Esophagus muscularis mucosa (tissue), 4 donors: ENCODE measurements at regions not wholly inside any gene's neighbourhood (a gene's known extent, or its start where the extent isn't known, plus 50 kb on each side); places are given as distances from the start of the nearest gene placed in this dataset.

Experiments used
- DNase-seq: peaks from one replicate; pipeline ENCODE4 v3.0.0-alpha.2; 2017; ENCODE audit errors: extremely low spot score
- H3K27ac ChIP-seq, 4 donors: fragments of 200-600 bp; sonication (generic); replicated peaks in 1 of 4; 1 replicate in 3 of 4; 2 replicates in 1 of 4; pipeline ENCODE4 v1.5.1; 2016 to 2019; ENCODE audit warnings: mild to moderate bottlenecking in 1 of 4
- H3K27me3 ChIP-seq, 4 donors: fragments of 200-600 bp; sonication (generic); one replicate each; pipeline versions ENCODE4 v1.5.1 to v1.6.0; 2016 to 2019
- H3K36me3 ChIP-seq, 4 donors: fragments of 200-600 bp; sonication (generic); one replicate each; pipeline ENCODE4 v1.5.1; 2016 to 2019
- H3K4me1 ChIP-seq, 4 donors: fragments of 200-600 bp; sonication (generic); one replicate each; pipeline ENCODE4 v1.5.1; 2016 to 2019
- H3K4me3 ChIP-seq, 4 donors: fragments of 200-600 bp; sonication (generic); 1 replicate in 2 of 4; 2 replicates in 2 of 4; pipeline ENCODE4 v1.5.1; 2016 to 2019; ENCODE audit warnings: mild to moderate bottlenecking in 4 of 4, moderate library complexity in 1 of 4
- H3K9me3 ChIP-seq, 4 donors: fragments of 200-600 bp; sonication (generic); 1 replicate in 3 of 4; 2 replicates in 1 of 4; pipeline ENCODE4 v1.5.1; 2016 to 2019
- CTCF ChIP-seq, 3 experiments: fragments of 200-600 bp in 2 of 3; fragments of 450-650 bp in 1 of 3; sonication (generic) in 2 of 3; IDR thresholded peaks; one replicate each; pipeline ENCODE4 v1.5.1; 2017 to 2019; ENCODE audit warnings: antibody characterized with exemption in 3 of 3, mild to moderate bottlenecking in 2 of 3, moderate library complexity in 1 of 3
- EP300 ChIP-seq: sonication (generic); formaldehyde crosslinking; IDR thresholded peaks from one replicate; pipeline ENCODE4 v1.6.1; 2017; ENCODE audit warnings: antibody characterized with exemption
- POLR2A ChIP-seq: fragments of 450-650 bp; IDR thresholded peaks from one replicate; pipeline ENCODE4 v1.6.1; 2017; ENCODE audit warnings: antibody characterized with exemption, moderate library complexity, mild to moderate bottlenecking, low read depth
- POLR2AphosphoS5 ChIP-seq, 2 donors: sonication (generic); formaldehyde crosslinking; IDR thresholded peaks; one replicate each; pipeline ENCODE4 v1.6.1; 2017; ENCODE audit warnings: antibody characterized with exemption in 2 of 2
- WGBS: methylation state at CpG from one replicate; pipeline ENCODE4 v1.1.5; 2018; 5-methylcytosine and 5-hydroxymethylcytosine counted together
- intact Hi-C: fragments of 100-400 bp; cut with DNase I; formaldehyde crosslinking; loops from one replicate; pipeline ENCODE4 v1.15.1; 2023

GRCh38 chrX:139094671-139095592, 383.4 kb upstream of the FGF13 start:
- no peaks in the 10 kb centered on the region for H3K4me1 ChIP-seq
- no peak overlapping the region for H3K27ac ChIP-seq
- whole genome bisulfite sequencing = 62% methylated on average over 6 of the region's 6 CpGs
- intact Hi-C loops = no loop called here
- no peaks in the 10 kb centered on the region for H3K36me3 ChIP-seq
- no peaks in the 10 kb centered on the region for H3K9me3 ChIP-seq
- DNase-seq = no peak
- TF ChIP-seq POLR2A (no peak), EP300 (no peak), CTCF (IDR thresholded peaks at IDR 0.05) (no peak), POLR2AphosphoS5 (IDR thresholded peaks at IDR 0.05) (no peak)
- H3K27me3 ChIP-seq = no peaks in the 10 kb centered on the region
- H3K4me3 ChIP-seq = no peak overlapping the region

- WGBS = 81% methylated on average over 3 of the region's 3 CpGs
Observed at GRCh38 chrX:139093201-139093600, 381.7 kb upstream of the FGF13 start.

GRCh38 chrX:139091878-139092277, 380.4 kb upstream of the FGF13 start:
- DNase-seq = no peak
- no peaks in the 10 kb centered on the region for H3K9me3 ChIP-seq
- no peak for TF ChIP-seq POLR2A
- no peak for TF ChIP-seq POLR2AphosphoS5 (IDR thresholded peaks at IDR 0.05)
- no peak for TF ChIP-seq CTCF (IDR thresholded peaks at IDR 0.05)
- TF ChIP-seq EP300 = no peak
- H3K4me1 ChIP-seq = no peaks in the 10 kb centered on the region
- no peaks in the 10 kb centered on the region for H3K36me3 ChIP-seq
- H3K27me3 ChIP-seq = no peaks in the 10 kb centered on the region
- intact Hi-C loops = no loop called here
- 76% methylated on average over 3 of the region's 3 CpGs for WGBS
- no peak overlapping the region for H3K27ac ChIP-seq
- H3K4me3 ChIP-seq = no peak overlapping the region

More at GRCh38 chrX:139093201-139093600, 381.7 kb upstream of the FGF13 start:
- Histone ChIP-seq H3K27me3 (no peaks in the 10 kb centered on the region), H3K9me3 (no peaks in the 10 kb centered on the region), H3K27ac (no peak overlapping the region), H3K4me1 (no peaks in the 10 kb centered on the region), H3K36me3 (no peaks in the 10 kb centered on the region), H3K4me3 (no peak overlapping the region)
- intact Hi-C loops = no loop called here
- TF ChIP-seq POLR2AphosphoS5 (IDR thresholded peaks at IDR 0.05) = no peak
- no peak for TF ChIP-seq CTCF (IDR thresholded peaks at IDR 0.05)
- TF ChIP-seq POLR2A = no peak
- TF ChIP-seq EP300 = no peak
- DNase-seq = no peak

- Histone ChIP-seq H3K9me3 (no peaks in the 10 kb centered on the region), H3K4me1 (no peaks in the 10 kb centered on the region), H3K36me3 (no peaks in the 10 kb centered on the region), H3K27ac (no peak overlapping the region), H3K27me3 (no peaks in the 10 kb centered on the region), H3K4me3 (no peak overlapping the region)
- intact Hi-C loops = no loop called here
- no peak for DNase-seq
- TF ChIP-seq EP300 (no peak), CTCF (IDR thresholded peaks at IDR 0.05) (no peak), POLR2A (no peak), POLR2AphosphoS5 (IDR thresholded peaks at IDR 0.05) (no peak)
Observed at GRCh38 chrX:139091066-139091465, 379.5 kb upstream of the FGF13 start.
